ENCODE measurements at regions not wholly inside any gene's neighbourhood (a gene's known extent, or its start where the extent isn't known, plus 50 kb on each side); places are given as distances from the start of the nearest gene placed in this dataset.

DNA sequence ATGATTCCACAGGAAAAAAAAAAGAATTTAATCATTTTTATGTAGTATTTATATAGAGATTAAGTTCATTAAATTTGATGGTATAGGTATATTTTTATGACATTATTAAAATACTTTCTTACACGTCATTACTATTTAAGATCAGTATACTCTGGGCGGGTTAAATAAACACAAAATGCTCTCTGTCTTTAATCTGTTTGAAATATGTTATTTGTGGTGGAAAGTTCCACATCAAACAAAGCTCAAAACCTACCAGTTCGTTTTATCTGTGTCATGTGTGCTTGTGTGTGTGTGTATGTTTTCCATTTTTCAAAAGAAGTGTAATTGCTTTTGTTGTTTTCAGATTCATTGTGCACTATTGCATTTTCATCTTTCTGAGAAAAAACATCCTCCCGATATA is 488.5 kb downstream of the ANKRD7 start:
- no peak for TF ChIP-seq CTCF (IDR thresholded peaks at IDR 0.05 in 2 of 3, conservative IDR thresholded peaks at IDR 0.05 in 1 of 3; ENCODE audit: control insufficient read depth in 2 of 3, extremely low read depth in 1 of 3, insufficient read depth in 1 of 3, low read depth in 3 of 3, low read length in 3 of 3)
- TF ChIP-seq RFX5 (IDR thresholded peaks at IDR 0.05; ENCODE audit: low read depth, low read length), result no peak
- TF ChIP-seq SP1 (IDR thresholded peaks at IDR 0.05; ENCODE audit: low read depth, low read length), result no peak
- no peak for TF ChIP-seq CEBPB (IDR thresholded peaks at IDR 0.05; ENCODE audit: borderline replicate concordance in 1 of 2, low read depth in 2 of 2, low read length in 2 of 2)
- TF ChIP-seq NFYA (IDR thresholded peaks at IDR 0.05; ENCODE audit: borderline replicate concordance, low read depth, low read length), result no peak
- TF ChIP-seq USF1 (IDR thresholded peaks at IDR 0.05; ENCODE audit: borderline replicate concordance, extremely low read length, insufficient read depth, low read depth, low read length), result no peak
- no peak for TF ChIP-seq HDAC2 (IDR thresholded peaks at IDR 0.05)
- TF ChIP-seq, protein P1, sequence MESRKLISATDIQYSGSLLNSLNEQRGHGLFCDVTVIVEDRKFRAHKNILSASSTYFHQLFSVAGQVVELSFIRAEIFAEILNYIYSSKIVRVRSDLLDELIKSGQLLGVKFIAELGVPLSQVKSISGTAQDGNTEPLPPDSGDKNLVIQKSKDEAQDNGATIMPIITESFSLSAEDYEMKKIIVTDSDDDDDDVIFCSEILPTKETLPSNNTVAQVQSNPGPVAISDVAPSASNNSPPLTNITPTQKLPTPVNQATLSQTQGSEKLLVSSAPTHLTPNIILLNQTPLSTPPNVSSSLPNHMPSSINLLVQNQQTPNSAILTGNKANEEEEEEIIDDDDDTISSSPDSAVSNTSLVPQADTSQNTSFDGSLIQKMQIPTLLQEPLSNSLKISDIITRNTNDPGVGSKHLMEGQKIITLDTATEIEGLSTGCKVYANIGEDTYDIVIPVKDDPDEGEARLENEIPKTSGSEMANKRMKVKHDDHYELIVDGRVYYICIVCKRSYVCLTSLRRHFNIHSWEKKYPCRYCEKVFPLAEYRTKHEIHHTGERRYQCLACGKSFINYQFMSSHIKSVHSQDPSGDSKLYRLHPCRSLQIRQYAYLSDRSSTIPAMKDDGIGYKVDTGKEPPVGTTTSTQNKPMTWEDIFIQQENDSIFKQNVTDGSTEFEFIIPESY (IDR thresholded peaks at IDR 0.05), result no peak
- TF ChIP-seq, protein P2, sequence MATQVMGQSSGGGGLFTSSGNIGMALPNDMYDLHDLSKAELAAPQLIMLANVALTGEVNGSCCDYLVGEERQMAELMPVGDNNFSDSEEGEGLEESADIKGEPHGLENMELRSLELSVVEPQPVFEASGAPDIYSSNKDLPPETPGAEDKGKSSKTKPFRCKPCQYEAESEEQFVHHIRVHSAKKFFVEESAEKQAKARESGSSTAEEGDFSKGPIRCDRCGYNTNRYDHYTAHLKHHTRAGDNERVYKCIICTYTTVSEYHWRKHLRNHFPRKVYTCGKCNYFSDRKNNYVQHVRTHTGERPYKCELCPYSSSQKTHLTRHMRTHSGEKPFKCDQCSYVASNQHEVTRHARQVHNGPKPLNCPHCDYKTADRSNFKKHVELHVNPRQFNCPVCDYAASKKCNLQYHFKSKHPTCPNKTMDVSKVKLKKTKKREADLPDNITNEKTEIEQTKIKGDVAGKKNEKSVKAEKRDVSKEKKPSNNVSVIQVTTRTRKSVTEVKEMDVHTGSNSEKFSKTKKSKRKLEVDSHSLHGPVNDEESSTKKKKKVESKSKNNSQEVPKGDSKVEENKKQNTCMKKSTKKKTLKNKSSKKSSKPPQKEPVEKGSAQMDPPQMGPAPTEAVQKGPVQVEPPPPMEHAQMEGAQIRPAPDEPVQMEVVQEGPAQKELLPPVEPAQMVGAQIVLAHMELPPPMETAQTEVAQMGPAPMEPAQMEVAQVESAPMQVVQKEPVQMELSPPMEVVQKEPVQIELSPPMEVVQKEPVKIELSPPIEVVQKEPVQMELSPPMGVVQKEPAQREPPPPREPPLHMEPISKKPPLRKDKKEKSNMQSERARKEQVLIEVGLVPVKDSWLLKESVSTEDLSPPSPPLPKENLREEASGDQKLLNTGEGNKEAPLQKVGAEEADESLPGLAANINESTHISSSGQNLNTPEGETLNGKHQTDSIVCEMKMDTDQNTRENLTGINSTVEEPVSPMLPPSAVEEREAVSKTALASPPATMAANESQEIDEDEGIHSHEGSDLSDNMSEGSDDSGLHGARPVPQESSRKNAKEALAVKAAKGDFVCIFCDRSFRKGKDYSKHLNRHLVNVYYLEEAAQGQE (IDR thresholded peaks at IDR 0.05; ENCODE audit: low read depth, low read length), result no peak
- no peak for TF ChIP-seq SIX5 (IDR thresholded peaks at IDR 0.05; ENCODE audit: low read depth, low read length, severe bottlenecking)
- TF ChIP-seq, protein P3, sequence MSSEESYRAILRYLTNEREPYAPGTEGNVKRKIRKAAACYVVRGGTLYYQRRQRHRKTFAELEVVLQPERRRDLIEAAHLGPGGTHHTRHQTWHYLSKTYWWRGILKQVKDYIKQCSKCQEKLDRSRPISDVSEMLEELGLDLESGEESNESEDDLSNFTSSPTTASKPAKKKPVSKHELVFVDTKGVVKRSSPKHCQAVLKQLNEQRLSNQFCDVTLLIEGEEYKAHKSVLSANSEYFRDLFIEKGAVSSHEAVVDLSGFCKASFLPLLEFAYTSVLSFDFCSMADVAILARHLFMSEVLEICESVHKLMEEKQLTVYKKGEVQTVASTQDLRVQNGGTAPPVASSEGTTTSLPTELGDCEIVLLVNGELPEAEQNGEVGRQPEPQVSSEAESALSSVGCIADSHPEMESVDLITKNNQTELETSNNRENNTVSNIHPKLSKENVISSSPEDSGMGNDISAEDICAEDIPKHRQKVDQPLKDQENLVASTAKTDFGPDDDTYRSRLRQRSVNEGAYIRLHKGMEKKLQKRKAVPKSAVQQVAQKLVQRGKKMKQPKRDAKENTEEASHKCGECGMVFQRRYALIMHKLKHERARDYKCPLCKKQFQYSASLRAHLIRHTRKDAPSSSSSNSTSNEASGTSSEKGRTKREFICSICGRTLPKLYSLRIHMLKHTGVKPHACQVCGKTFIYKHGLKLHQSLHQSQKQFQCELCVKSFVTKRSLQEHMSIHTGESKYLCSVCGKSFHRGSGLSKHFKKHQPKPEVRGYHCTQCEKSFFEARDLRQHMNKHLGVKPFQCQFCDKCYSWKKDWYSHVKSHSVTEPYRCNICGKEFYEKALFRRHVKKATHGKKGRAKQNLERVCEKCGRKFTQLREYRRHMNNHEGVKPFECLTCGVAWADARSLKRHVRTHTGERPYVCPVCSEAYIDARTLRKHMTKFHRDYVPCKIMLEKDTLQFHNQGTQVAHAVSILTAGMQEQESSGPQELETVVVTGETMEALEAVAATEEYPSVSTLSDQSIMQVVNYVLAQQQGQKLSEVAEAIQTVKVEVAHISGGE (CRISPR knock-in tag; IDR thresholded peaks at IDR 0.05), result no peak
- TF ChIP-seq, protein P4, sequence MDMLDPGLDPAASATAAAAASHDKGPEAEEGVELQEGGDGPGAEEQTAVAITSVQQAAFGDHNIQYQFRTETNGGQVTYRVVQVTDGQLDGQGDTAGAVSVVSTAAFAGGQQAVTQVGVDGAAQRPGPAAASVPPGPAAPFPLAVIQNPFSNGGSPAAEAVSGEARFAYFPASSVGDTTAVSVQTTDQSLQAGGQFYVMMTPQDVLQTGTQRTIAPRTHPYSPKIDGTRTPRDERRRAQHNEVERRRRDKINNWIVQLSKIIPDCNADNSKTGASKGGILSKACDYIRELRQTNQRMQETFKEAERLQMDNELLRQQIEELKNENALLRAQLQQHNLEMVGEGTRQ (IDR thresholded peaks at IDR 0.05; ENCODE audit: borderline replicate concordance, low read depth, low read length), result no peak
- TF ChIP-seq FOXM1 (IDR thresholded peaks at IDR 0.05; ENCODE audit: low read depth, low read length), result no peak
